H9 (cell line): ENCODE measurements at regions not wholly inside any gene's neighbourhood (a gene's known extent, or its start where the extent isn't known, plus 50 kb on each side); places are given as distances from the start of the nearest gene placed in this dataset.

Experiments
- DNase-seq: peaks from one replicate; pipeline ENCODE4 v3.0.0-alpha.2; 2017
- H2AFZ ChIP-seq: one replicate; pipeline ENCODE4 v1.6.1; 2013; ENCODE audit warnings: mild to moderate bottlenecking, low read length, control low read depth, moderate library complexity
- H2AK5ac ChIP-seq: 2 replicates; pipeline ENCODE4 v1.6.1; 2013; ENCODE audit warnings: low read length, control low read depth, mixed read lengths; ENCODE audit not compliant: insufficient read length
- H2BK120ac ChIP-seq: one replicate; pipeline ENCODE4 v1.6.1; 2013; ENCODE audit warnings: low read depth, mild to moderate bottlenecking, low read length, control low read depth, inconsistent platforms; ENCODE audit not compliant: poor library complexity, severe bottlenecking
- H2BK12ac ChIP-seq: 2 replicates; pipeline ENCODE4 v1.6.1; 2013; ENCODE audit warnings: low read length, control low read depth, mixed read lengths, low read depth; ENCODE audit not compliant: insufficient read length
- H2BK15ac ChIP-seq: 2 replicates; pipeline ENCODE4 v1.6.1; 2013; ENCODE audit warnings: low read depth, low read length, control low read depth
- H2BK20ac ChIP-seq: one replicate; pipeline ENCODE4 v1.6.1; 2013; ENCODE audit warnings: low read depth, mild to moderate bottlenecking, low read length, control low read depth, inconsistent platforms; ENCODE audit not compliant: poor library complexity, severe bottlenecking
- H2BK5ac ChIP-seq: 2 replicates; pipeline ENCODE4 v1.6.1; 2013; ENCODE audit warnings: low read length, control low read depth, mixed read lengths; ENCODE audit not compliant: insufficient read length
- H3K14ac ChIP-seq: 2 replicates; pipeline ENCODE4 v1.6.1; 2013; ENCODE audit warnings: low read length, control low read depth; ENCODE audit not compliant: insufficient read depth
- H3K18ac ChIP-seq: 2 replicates; pipeline ENCODE4 v1.6.1; 2013; ENCODE audit warnings: low read depth, mild to moderate bottlenecking, mixed read lengths, low read length, control low read depth; ENCODE audit not compliant: insufficient read length
- H3K23ac ChIP-seq: 2 replicates; pipeline ENCODE4 v1.6.1; 2013; ENCODE audit warnings: low read length, control low read depth, mixed read lengths, low read depth; ENCODE audit not compliant: insufficient read length
- H3K23me2 ChIP-seq: 2 replicates; pipeline ENCODE4 v1.6.1; 2013; ENCODE audit warnings: low read depth, mild to moderate bottlenecking, mixed read lengths, low read length, control low read depth; ENCODE audit not compliant: insufficient read length, poor library complexity, severe bottlenecking
- H3K27ac ChIP-seq: 2 replicates; pipeline ENCODE4 v1.5.1; 2013; ENCODE audit warnings: low read length, control low read depth, mixed read lengths, low read depth; ENCODE audit not compliant: insufficient read length
- H3K27me3 ChIP-seq: 2 replicates; pipeline ENCODE4 v1.6.1; 2013; ENCODE audit warnings: low read length, control low read depth, inconsistent platforms; ENCODE audit not compliant: insufficient read depth
- H3K4ac ChIP-seq: 2 replicates; pipeline ENCODE4 v1.6.1; 2013; ENCODE audit warnings: low read depth, mild to moderate bottlenecking, control low read depth, inconsistent platforms, low read length, moderate library complexity
- H3K4me1 ChIP-seq: 2 replicates; pipeline ENCODE4 v1.6.1; 2013; ENCODE audit warnings: low read length, control low read depth, inconsistent platforms; ENCODE audit not compliant: insufficient read depth
- H3K4me2 ChIP-seq: 2 replicates; pipeline ENCODE4 v1.6.1; 2013; ENCODE audit warnings: low read length, control low read depth, mixed read lengths; ENCODE audit not compliant: insufficient read length, insufficient read depth
- H3K56ac ChIP-seq: 2 replicates; pipeline ENCODE4 v1.6.1; 2013; ENCODE audit warnings: low read depth, mild to moderate bottlenecking, mixed read lengths, low read length, control low read depth; ENCODE audit not compliant: insufficient read length
- H3K79me1 ChIP-seq: 2 replicates; pipeline ENCODE4 v1.6.1; 2013; ENCODE audit warnings: low read depth, mild to moderate bottlenecking, moderate library complexity, low read length, control low read depth, inconsistent platforms; ENCODE audit not compliant: insufficient read depth, poor library complexity, severe bottlenecking
- H3K79me2 ChIP-seq: 2 replicates; pipeline ENCODE4 v1.6.1; 2013; ENCODE audit warnings: low read length, control low read depth, inconsistent platforms; ENCODE audit not compliant: insufficient read depth
- H3K9ac ChIP-seq: 2 replicates; pipeline ENCODE4 v1.6.1; 2013; ENCODE audit warnings: low read length, control low read depth, mixed read lengths; ENCODE audit not compliant: insufficient read length; ENCODE audit errors: extremely low read depth
- H3K9me3 ChIP-seq: one replicate; pipeline ENCODE4 v1.6.1; 2013; ENCODE audit warnings: low read depth, low read length, inconsistent platforms; ENCODE audit not compliant: control insufficient read depth
- H3T11ph ChIP-seq: one replicate; pipeline ENCODE4 v1.6.1; 2013; ENCODE audit warnings: mild to moderate bottlenecking, low read length, control low read depth, inconsistent platforms
- H4K20me1 ChIP-seq: one replicate; pipeline ENCODE4 v1.6.1; 2013; ENCODE audit not compliant: control insufficient read depth, insufficient read length, insufficient read depth
- H4K5ac ChIP-seq: 2 replicates; pipeline ENCODE4 v1.6.1; 2013; ENCODE audit warnings: low read depth, mild to moderate bottlenecking, mixed read lengths, low read length, control low read depth; ENCODE audit not compliant: insufficient read length
- H4K8ac ChIP-seq: replicated peaks from 2 replicates; pipeline ENCODE4 v1.6.1; 2013; ENCODE audit warnings: low read length, control low read depth, mixed read lengths, low read depth; ENCODE audit not compliant: insufficient read length
- H4K91ac ChIP-seq: 2 replicates; pipeline ENCODE4 v1.6.1; 2013; ENCODE audit warnings: low read depth, mild to moderate bottlenecking, moderate library complexity, mixed read lengths, low read length, control low read depth; ENCODE audit not compliant: insufficient read length
- H3K27ac Mint-ChIP-seq, 3 experiments: 2 replicates in 2 of 3; 3 replicates in 1 of 3; pipeline ENCODE4 v1.8.0; 2020 to 2021; ENCODE audit warnings: mixed read lengths in 3 of 3, mild to moderate bottlenecking in 1 of 3, moderate library complexity in 1 of 3
- H3K27me3 Mint-ChIP-seq: 2 replicates; pipeline ENCODE4 v1.8.0; 2021; ENCODE audit warnings: low read depth, mild to moderate bottlenecking, moderate library complexity, mixed read lengths
- H3K36me3 Mint-ChIP-seq, 3 experiments: 2 replicates in 2 of 3; 3 replicates in 1 of 3; pipeline ENCODE4 v1.8.0; 2020 to 2021; ENCODE audit warnings: low read depth in 3 of 3, mixed read lengths in 3 of 3; ENCODE audit not compliant: insufficient read depth in 1 of 3
- H3K4me1 Mint-ChIP-seq, 2 experiments: 2 replicates each; pipeline ENCODE4 v1.8.0; 2020; ENCODE audit warnings: mixed read lengths in 2 of 2
- H3K4me3 Mint-ChIP-seq, 2 experiments: 2 replicates in 1 of 2; 3 replicates in 1 of 2; pipeline ENCODE4 v1.8.0; 2020 to 2021; ENCODE audit warnings: mild to moderate bottlenecking in 2 of 2, mixed read lengths in 2 of 2, moderate library complexity in 1 of 2
- H3K9me3 Mint-ChIP-seq, 2 experiments: 2 replicates in 1 of 2; 3 replicates in 1 of 2; pipeline ENCODE4 v1.8.0; 2020; ENCODE audit warnings: mild to moderate bottlenecking in 2 of 2, mixed read lengths in 2 of 2, moderate library complexity in 1 of 2
- WGBS: extraction: QIAGEN DNeasy Blood & Tissue Kit; methylation state at CpG from one replicate; pipeline ENCODE4 v1.1.7; 2013; ENCODE audit warnings: missing lambda C conversion rate, low lambda C conversion rate, mixed read lengths; ENCODE audit not compliant: insufficient read length; ENCODE audit errors: extremely low coverage; 5-methylcytosine and 5-hydroxymethylcytosine counted together
- TF ChIP-seq, protein P1 (sequence below): fragments of 200-600 bp; sonication (generic); conservative IDR thresholded peaks from 3 replicates; pipeline ENCODE4 v1.8.0; 2021; ENCODE audit warnings: antibody characterized with exemption, mild to moderate bottlenecking

DNA sequence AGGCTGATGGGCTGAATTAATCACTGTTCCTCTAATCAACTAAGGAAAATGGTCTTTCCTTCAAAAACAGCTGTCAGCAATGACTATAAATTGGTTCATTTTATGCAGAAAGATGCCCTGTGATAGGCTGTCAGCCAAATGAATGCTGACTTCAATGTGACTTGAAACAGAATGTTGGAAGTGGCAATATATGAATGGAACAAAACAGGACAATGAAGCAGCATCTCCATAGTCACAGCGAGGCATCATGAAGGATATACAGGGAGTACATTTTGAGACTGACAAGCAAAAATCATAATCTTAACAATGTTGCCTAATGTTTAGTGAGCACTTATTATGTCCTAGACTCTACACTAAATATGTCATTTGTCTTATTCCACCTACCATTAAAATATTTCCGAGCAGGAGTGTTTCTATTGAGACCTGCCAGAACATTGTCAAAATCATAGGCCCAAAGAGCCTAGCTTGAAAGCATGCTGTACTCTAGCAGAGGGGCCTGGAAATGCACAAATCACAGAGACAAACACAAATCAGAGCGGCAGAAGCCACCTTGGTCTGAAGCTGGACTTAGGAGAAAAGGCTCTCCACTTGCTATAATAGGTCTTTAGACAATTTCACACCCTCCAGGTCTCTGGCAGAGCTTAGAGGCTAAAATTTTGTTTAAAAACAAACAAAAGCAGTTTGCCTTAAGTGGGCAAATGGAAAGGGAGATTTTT, 63.3 kb downstream of the FAM50B start:
- Histone ChIP-seq H4K5ac (no peak overlapping the region), H3K79me2 (no peaks in the 10 kb centered on the region), H2BK120ac (no peak overlapping the region), H2BK5ac (no peak overlapping the region), H3K79me1 (no peaks in the 10 kb centered on the region), H3K14ac (no peak overlapping the region), H2BK12ac (no peak overlapping the region), H3K4ac (no peak overlapping the region), H2AFZ (no peak overlapping the region), H3K18ac (no peak overlapping the region), H3K4me1 (no peaks in the 10 kb centered on the region), H3K56ac (no peak overlapping the region), H3K9me3 (no peaks in the 10 kb centered on the region), H3K27ac (no peak overlapping the region), H3K23ac (no peak overlapping the region), H2BK20ac (no peak overlapping the region), H3K9ac (no peak overlapping the region), H4K20me1 (no peaks in the 10 kb centered on the region), H3K4me2 (no peak overlapping the region), H2AK5ac (no peak overlapping the region), H3K23me2 (no peaks in the 10 kb centered on the region), H4K8ac (no peak overlapping the region), H4K91ac (no peak overlapping the region), H2BK15ac (no peak overlapping the region), H3K27me3 (no peaks in the 10 kb centered on the region), H3T11ph (no peak overlapping the region)
- WGBS = no CpG with 5 or more reads among the region's 3 CpGs
- no peak for DNase-seq
- Mint-ChIP-seq H3K27me3 (peaks cover 10% of the 10 kb centered on the region), H3K9me3 (peaks cover 13 to 15% of the 10 kb centered on the region in 2 experiments), H3K4me1 (peaks cover 7 to 11% of the 10 kb centered on the region in 2 experiments), H3K36me3 (peaks cover 0 to 13% (median 7%) of the 10 kb centered on the region in 3 experiments), H3K27ac (no peak overlapping the region), H3K4me3 (no peak overlapping the region)
- TF ChIP-seq, protein P1, sequence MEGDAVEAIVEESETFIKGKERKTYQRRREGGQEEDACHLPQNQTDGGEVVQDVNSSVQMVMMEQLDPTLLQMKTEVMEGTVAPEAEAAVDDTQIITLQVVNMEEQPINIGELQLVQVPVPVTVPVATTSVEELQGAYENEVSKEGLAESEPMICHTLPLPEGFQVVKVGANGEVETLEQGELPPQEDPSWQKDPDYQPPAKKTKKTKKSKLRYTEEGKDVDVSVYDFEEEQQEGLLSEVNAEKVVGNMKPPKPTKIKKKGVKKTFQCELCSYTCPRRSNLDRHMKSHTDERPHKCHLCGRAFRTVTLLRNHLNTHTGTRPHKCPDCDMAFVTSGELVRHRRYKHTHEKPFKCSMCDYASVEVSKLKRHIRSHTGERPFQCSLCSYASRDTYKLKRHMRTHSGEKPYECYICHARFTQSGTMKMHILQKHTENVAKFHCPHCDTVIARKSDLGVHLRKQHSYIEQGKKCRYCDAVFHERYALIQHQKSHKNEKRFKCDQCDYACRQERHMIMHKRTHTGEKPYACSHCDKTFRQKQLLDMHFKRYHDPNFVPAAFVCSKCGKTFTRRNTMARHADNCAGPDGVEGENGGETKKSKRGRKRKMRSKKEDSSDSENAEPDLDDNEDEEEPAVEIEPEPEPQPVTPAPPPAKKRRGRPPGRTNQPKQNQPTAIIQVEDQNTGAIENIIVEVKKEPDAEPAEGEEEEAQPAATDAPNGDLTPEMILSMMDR = no peak
